ENCODE measurements at regions not wholly inside any gene's neighbourhood (a gene's known extent, or its start where the extent isn't known, plus 50 kb on each side); places are given as distances from the start of the nearest gene placed in this dataset.

GRCh38 chr3:102290241-102290640 lies 144.6 kb upstream of the ZPLD1 start:
- TF ChIP-seq, protein P1, sequence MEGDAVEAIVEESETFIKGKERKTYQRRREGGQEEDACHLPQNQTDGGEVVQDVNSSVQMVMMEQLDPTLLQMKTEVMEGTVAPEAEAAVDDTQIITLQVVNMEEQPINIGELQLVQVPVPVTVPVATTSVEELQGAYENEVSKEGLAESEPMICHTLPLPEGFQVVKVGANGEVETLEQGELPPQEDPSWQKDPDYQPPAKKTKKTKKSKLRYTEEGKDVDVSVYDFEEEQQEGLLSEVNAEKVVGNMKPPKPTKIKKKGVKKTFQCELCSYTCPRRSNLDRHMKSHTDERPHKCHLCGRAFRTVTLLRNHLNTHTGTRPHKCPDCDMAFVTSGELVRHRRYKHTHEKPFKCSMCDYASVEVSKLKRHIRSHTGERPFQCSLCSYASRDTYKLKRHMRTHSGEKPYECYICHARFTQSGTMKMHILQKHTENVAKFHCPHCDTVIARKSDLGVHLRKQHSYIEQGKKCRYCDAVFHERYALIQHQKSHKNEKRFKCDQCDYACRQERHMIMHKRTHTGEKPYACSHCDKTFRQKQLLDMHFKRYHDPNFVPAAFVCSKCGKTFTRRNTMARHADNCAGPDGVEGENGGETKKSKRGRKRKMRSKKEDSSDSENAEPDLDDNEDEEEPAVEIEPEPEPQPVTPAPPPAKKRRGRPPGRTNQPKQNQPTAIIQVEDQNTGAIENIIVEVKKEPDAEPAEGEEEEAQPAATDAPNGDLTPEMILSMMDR (conservative IDR thresholded peaks at IDR 0.05) = no peak
- no peak overlapping the region for H3K27ac ChIP-seq

- H3K27ac ChIP-seq = no peak overlapping the region
- TF ChIP-seq, protein P1 (conservative IDR thresholded peaks at IDR 0.05) = no peak
Observed at GRCh38 chr3:102295756-102296155, 139.1 kb upstream of the ZPLD1 start.

- no peak overlapping the region for H3K27ac ChIP-seq
- TF ChIP-seq, protein P1 (conservative IDR thresholded peaks at IDR 0.05) = no peak
Observed at GRCh38 chr3:102297072-102297658, 137.7 kb upstream of the ZPLD1 start.

GRCh38 chr3:102299125-102299877 lies 135.5 kb upstream of the ZPLD1 start:
- TF ChIP-seq, protein P1 (conservative IDR thresholded peaks at IDR 0.05) = no peak
- no peak overlapping the region for H3K27ac ChIP-seq

DNA sequence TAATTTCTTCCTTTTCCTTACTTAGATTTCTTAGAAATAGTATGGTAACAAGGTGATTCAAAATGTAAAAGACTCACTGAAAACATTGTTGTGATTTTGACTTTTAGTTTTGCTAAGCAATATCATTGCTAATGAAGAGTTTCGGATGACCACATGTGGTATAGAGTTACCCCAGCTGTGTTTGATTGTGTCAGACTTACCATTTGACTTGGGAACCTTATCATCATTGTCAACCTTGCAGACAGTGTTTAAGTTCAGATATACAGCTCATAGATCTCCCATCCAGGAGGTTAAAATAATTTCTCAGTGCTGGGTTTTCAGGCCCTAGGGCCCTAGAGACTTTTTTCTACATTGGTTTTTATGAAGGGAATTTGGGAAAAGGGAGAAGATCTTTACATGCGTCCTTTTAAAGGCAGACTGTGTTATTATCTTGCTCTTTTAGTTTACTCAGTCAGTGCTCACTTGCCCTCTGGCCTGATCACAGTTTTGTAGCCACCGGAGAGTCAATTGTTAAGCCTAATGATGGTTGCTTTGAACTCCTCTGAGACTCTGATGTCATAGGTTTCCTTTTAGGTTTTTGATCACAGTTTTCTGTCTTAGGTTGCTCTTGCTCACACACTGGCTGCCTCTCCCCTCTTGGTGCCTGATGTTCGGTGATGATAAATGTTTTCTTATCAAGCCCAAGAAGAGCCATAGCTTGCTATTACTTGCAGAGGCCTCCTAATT lies 133.5 kb upstream of the ZPLD1 start:
- no peak overlapping the region for H3K27ac ChIP-seq
- TF ChIP-seq, protein P1 (conservative IDR thresholded peaks at IDR 0.05) = no peak

- H3K27ac ChIP-seq = no peak overlapping the region
- TF ChIP-seq, protein P1 (conservative IDR thresholded peaks at IDR 0.05) = no peak
Observed at GRCh38 chr3:102302020-102302419, 132.8 kb upstream of the ZPLD1 start.

DNA sequence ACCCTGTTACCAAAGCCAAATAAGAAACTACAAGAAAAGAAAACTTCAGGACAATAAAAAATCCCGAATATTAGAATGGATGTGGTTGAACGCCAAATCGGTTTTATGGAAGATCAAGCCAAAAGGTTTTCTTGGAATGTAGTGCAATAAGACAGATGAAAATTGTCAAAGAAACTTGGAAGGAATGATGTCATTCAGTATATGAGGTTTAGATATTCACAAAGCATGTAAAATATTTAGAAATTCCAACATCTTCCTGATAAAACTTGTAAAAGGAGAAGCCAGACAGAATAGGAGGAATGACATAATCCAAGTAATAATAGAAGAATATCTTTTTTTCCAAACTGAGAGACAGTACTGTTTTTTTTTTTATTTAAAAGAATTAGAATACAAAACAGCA lies 130.3 kb upstream of the ZPLD1 start:
- TF ChIP-seq, protein P1 (conservative IDR thresholded peaks at IDR 0.05) = no peak
- no peak overlapping the region for H3K27ac ChIP-seq

Measured in VCaP (cell line).